Activated CD4-positive, alpha-beta T cell treated with anti-CD3 and anti-CD28 coated beads, Interleukin-2, Interleukin-6, amounts not matched to agents 100 ng/mL and 50 ng/mL, durations not matched to agents 16 hours and 8 hours (primary cell): ENCODE measurements at regions not wholly inside any gene's neighbourhood (a gene's known extent, or its start where the extent isn't known, plus 50 kb on each side); places are given as distances from the start of the nearest gene placed in this dataset.

Source experiments
- DNase-seq: peaks from one replicate; pipeline ENCODE4 v3.0.0-alpha.2; 2020

- no peak for DNase-seq
These were observed 523.8 kb upstream of the SETBP1 start for GRCh38 chr18:44156776-44157335.

DNA sequence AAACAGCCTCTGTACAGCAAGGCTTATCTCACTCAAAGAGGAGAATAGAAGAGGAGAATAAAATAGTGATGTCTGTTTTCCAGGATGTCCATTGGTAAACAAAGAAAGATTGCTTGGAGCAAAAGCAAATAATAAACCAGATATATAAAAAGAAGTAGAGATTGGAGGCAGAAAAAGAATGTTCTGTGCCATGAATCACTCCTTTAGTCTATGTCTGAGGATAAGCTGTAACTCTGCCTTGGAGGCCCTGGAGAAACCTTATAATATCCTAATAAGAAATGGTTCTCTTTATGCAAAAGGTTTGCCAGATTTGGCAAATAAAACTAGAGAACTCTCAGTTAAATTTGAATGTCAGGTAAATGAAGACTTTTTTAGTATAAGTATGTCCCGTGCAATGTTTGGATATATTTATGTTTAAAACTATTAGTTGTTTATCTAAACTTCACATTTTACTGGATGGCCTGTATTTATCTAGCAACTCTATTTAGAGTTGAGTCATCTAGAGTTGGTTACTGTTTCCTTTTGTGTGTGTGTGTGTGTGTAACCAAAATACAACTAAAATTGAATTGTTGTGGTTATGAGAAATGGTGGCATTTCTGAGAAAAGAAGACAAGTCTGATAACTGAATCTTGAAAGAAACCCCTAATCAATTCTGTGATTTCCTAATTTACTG is 510.3 kb upstream of the SETBP1 start:
- DNase-seq = no peak

GRCh38 chr18:44171301-44171700 is 509.4 kb upstream of the SETBP1 start:
- DNase-seq = no peak

- DNase-seq = no peak
These were observed 504.8 kb upstream of the SETBP1 start for GRCh38 chr18:44175891-44176290.

DNA sequence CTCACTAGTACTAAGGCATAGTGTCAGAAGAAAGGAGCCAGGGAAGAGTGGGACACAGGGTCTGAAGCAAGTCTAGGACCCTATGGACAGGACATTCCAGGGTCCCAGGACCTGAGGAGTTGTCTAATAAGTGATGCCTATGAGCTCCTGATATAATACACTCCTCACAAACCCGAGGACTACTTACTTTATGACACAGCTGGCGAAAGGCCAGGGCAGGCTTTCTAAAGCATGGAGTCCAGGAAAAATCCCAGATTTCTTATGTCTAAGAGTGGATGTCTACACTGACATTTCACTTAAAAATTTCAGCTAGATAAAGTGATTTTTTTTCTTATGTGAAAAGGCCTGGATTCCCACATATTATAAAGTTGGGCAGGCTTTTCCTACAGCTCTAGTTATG is 502.2 kb upstream of the SETBP1 start:
- no peak for DNase-seq

GRCh38 chr18:44179693-44180092 is 501.0 kb upstream of the SETBP1 start:
- DNase-seq = no peak

GRCh38 chr18:44180683-44181082 is 500.0 kb upstream of the SETBP1 start:
- DNase-seq = no peak

GRCh38 chr18:44181951-44182747 is 498.5 kb upstream of the SETBP1 start:
- DNase-seq = no peak

DNA sequence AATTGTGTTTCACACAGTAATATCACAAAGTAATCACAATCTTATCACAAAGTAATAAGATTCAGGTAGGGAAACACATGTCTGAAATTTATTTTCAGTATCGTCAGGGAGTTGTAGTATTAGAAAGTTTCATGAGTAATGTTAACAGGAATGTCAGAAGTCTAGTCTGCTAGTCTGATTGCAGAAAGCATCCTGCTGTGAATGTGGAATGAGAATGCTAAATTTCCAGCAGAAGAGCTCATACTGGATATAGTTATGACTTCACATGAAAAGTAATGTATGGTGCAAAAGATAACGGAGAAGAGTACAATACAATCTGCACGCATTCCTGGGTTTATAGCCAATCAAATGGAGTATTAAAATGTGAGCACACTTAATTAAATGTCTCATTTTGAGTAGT is 494.7 kb upstream of the SETBP1 start:
- no peak for DNase-seq

GRCh38 chr18:44187090-44187489 is 493.6 kb upstream of the SETBP1 start:
- no peak for DNase-seq

DNA sequence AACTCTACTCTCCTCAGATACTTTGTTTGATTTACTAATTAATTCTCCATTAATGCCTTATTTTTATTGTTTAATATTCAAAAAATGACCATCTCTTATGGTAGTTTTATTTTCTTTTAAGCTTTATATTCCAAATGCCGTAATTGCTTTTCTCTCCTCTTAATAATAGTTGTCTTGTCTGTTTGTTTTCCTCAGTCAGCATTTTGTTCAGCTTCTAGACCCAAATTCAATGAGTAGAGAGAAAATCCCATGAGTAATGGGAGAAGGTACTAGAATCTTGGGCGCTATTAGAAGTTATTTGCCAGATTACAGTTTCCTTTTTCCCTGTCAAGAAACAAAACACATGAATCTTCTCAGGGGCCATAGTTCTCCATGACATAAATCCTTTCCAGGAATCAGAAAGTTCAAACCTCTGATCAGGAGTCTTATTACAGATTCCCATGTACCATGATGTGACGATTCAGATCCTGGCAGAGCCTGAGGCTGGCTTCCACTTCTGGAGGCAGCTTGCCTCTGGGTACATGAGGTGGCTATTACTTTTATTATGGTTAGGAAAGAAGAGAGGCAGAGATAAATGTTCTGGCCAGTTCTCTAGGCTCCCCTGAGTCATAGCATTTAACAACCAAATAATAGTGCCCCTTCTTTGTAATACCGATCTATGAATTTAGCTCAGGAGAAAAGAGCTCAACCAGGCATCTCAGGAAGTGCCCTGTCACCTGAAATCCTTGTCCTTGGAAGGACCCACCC is 485.1 kb upstream of the SETBP1 start:
- no peak for DNase-seq

- DNase-seq = no peak
These were observed 482.7 kb upstream of the SETBP1 start for GRCh38 chr18:44197832-44198611.

- DNase-seq = no peak
These were observed 481.9 kb upstream of the SETBP1 start for GRCh38 chr18:44198612-44199284.

GRCh38 chr18:44213293-44213692 is 467.4 kb upstream of the SETBP1 start:
- DNase-seq = no peak

DNA sequence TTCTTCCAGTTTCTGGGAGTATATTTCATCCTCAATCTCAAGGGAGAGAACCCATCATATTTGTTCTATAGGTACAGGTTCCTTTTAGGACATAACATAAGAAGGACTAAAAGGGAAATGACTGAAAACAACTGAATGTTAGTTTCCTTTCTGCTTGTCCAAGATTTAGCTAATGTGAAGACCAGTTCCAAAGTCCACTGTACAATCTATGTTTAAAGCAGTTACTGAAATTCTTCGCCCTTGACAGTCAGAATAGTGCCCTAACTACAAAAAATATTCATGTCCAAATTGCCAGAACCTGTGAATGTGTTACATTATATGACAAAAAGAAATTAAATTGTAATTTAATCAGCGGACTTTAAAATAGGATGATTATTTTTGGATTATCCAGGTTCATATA is 466.3 kb upstream of the SETBP1 start:
- no peak for DNase-seq

DNA sequence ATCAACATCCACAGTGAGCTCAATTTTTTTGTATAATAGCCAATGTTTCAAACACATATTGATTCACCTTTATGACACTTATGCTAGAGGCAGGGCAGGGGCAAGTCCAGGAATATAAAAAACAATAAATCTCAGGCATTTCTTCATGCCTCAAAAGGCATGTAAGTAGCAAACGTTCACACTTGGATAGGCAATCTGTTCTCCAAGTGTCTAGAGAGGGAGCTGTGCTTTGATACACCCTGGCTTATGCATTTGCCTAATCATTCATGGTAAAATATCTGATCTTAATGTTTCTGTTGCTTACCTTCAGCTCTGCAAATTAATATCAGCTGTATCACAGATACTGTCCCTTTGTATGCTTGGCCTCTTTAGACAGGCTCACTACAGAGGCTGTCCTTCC is 464.5 kb upstream of the SETBP1 start:
- DNase-seq = no peak

DNA sequence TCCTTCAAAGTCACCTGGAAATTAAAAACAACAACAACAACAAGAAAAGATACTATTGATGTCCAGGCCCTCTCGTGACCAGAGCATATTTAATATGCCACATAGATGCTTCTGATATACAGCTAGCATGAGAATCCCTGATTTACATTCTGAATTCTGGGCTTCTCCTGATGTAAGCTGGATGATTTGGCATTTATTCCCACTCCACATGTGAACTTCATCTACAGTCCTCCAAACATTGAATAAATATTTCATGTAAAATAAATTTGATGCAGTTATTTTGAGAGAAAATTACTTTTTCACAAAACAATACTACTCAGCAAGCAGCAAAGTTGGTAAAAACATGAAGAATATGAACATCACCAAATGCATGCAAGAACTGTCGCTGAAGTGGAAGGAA is 453.2 kb upstream of the SETBP1 start:
- DNase-seq = no peak

GRCh38 chr18:44229693-44230108 is 451.0 kb upstream of the SETBP1 start:
- DNase-seq = no peak

DNA sequence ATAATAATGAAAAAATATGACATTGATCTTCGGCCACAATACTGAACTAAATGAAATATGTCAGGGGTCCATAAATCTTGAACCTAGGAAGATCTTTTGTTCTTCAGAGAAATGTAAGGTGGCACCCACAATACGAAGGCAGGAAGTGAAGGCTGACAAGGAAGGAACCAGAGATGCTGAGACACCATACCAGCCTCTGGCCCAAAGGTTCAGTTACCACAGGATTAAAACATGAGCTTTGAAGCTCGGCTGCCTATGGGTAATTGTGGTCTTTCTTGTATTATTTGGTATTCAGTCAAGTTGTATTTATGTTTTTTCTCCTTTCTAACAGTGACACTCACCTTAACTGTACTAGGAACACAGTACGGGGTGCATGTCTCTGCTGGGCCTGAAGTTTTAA is 448.8 kb upstream of the SETBP1 start:
- no peak for DNase-seq

DNA sequence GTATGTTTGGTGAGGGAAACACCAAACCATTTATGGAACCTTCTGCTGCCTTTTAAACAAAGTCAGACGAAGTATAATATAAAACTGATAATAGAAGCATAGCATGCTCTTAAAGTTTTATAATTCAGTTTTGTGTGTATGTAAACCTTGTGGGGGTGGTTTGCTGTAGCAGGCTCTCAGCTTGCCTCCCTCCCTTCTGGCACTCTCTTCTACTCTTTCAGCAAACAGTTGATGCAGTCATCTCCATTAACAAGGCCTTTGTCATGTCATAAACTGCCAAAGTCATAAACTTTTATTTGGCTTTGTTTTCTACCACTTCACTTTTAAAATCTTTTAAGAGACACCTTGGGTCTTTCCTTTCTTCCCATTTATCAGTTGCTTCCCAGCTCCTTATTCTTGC is 448.2 kb upstream of the SETBP1 start:
- DNase-seq = no peak

- DNase-seq = no peak
These were observed 442.2 kb upstream of the SETBP1 start for GRCh38 chr18:44238454-44238853.

- no peak for DNase-seq
These were observed 441.8 kb upstream of the SETBP1 start for GRCh38 chr18:44238911-44239310.
